K562 (cell line): ENCODE measurements at regions not wholly inside any gene's neighbourhood (a gene's known extent, or its start where the extent isn't known, plus 50 kb on each side); places are given as distances from the start of the nearest gene placed in this dataset.

ENCODE experiments used
- CEBPG ChIP-seq, 3 experiments: fragments of 200-800 bp in 1 of 3; sonication (Bioruptor generic) in 1 of 3; sonication (generic) in 1 of 3; formaldehyde crosslinking in 1 of 3; IDR thresholded peaks in 2 of 3; conservative IDR thresholded peaks in 1 of 3; 2 replicates each; pipeline versions ENCODE4 v1.6.1 to v1.8.0; 2016 to 2022; ENCODE audit warnings: missing compliant biosample characterization in 2 of 3, missing genetic modification characterization in 2 of 3, mild to moderate bottlenecking in 1 of 3, missing genetic modification reagents in 1 of 3
- CREB1 ChIP-seq, 2 experiments: sonication (generic) in 1 of 2; formaldehyde crosslinking in 1 of 2; IDR thresholded peaks; 2 replicates each; pipeline versions ENCODE4 v1.6.1 to v1.8.0; 2012 to 2022; ENCODE audit warnings: inconsistent platforms in 1 of 2, mild to moderate bottlenecking in 1 of 2, missing genetic modification reagents in 1 of 2, moderate library complexity in 1 of 2
- CREB3L1 ChIP-seq: fragments of 450-650 bp; IDR thresholded peaks from 2 replicates; pipeline ENCODE4 v1.6.1; 2014; ENCODE audit warnings: low read depth, mild to moderate bottlenecking, moderate library complexity, borderline replicate concordance
- CSDE1 ChIP-seq, 2 experiments: fragments of 450-650 bp; IDR thresholded peaks; 2 replicates each; pipeline ENCODE4 v1.6.1; 2016; ENCODE audit warnings: mild to moderate bottlenecking in 1 of 2
- ERF ChIP-seq: fragments of 450-650 bp; formaldehyde crosslinking; IDR thresholded peaks from 2 replicates; pipeline ENCODE4 v1.4.0; 2020; ENCODE audit warnings: mild to moderate bottlenecking, mixed read lengths
- ESRRB ChIP-seq: fragments of 250-450 bp; sonication (Bioruptor Pico); IDR thresholded peaks from 2 replicates; pipeline ENCODE4 v1.5.0; 2020; ENCODE audit warnings: mild to moderate bottlenecking, moderate library complexity, borderline replicate concordance
- FOSL1 ChIP-seq: fragments of 200-800 bp; sonication (Bioruptor generic); conservative IDR thresholded peaks from 2 replicates; pipeline ENCODE4 v1.6.1; 2016; ENCODE audit warnings: missing genetic modification characterization, missing compliant biosample characterization
- FOXK2 ChIP-seq, 2 experiments: fragments of 450-650 bp; IDR thresholded peaks in 1 of 2; conservative IDR thresholded peaks in 1 of 2; 2 replicates each; pipeline ENCODE4 v1.6.1; 2016; ENCODE audit warnings: low read depth in 2 of 2, mild to moderate bottlenecking in 1 of 2
- HOMEZ ChIP-seq: fragments of 250-450 bp; sonication (Bioruptor Pico); IDR thresholded peaks from 2 replicates; pipeline ENCODE4 v1.4.0; 2020; ENCODE audit warnings: mild to moderate bottlenecking, moderate library complexity
- POLR2AphosphoS2 ChIP-seq: IDR thresholded peaks from 2 replicates; pipeline ENCODE4 v1.6.1; 2012; ENCODE audit warnings: low read length, improper control_type of control experiment
- RAD21 ChIP-seq, 2 experiments: fragments of 250-450 bp in 1 of 2; fragments of 450-650 bp in 1 of 2; sonication (Bioruptor Pico) in 1 of 2; formaldehyde crosslinking in 1 of 2; IDR thresholded peaks in 1 of 2; conservative IDR thresholded peaks in 1 of 2; 2 replicates each; pipeline versions ENCODE4 v1.4.0 to v1.8.0; 2020 to 2022; ENCODE audit warnings: mild to moderate bottlenecking in 2 of 2, moderate library complexity in 1 of 2
- SIN3A ChIP-seq, 2 experiments: fragments of 150-350 bp in 1 of 2; IDR thresholded peaks; 2 replicates each; pipeline ENCODE4 v1.6.1; 2011 to 2016; ENCODE audit warnings: borderline replicate concordance in 2 of 2, low read depth in 2 of 2, low read length in 2 of 2, mild to moderate bottlenecking in 2 of 2, moderate library complexity in 2 of 2; ENCODE audit not compliant: control insufficient read depth in 1 of 2
- SMAD2 ChIP-seq: fragments of 150-350 bp; IDR thresholded peaks from 2 replicates; pipeline ENCODE4 v1.6.1; 2014; ENCODE audit warnings: low read depth, mild to moderate bottlenecking, low read length
- TCF7L2 ChIP-seq: fragments of 150-350 bp; IDR thresholded peaks from 2 replicates; pipeline ENCODE4 v1.6.1; 2016; ENCODE audit warnings: low read depth, mild to moderate bottlenecking, low read length, moderate library complexity
- TEAD2 ChIP-seq: fragments of 450-650 bp; IDR thresholded peaks from 2 replicates; pipeline ENCODE4 v1.6.1; 2016; ENCODE audit warnings: missing genetic modification characterization, control low read depth, missing compliant biosample characterization
- ZHX1 ChIP-seq: fragments of 150-350 bp; conservative IDR thresholded peaks from 2 replicates; pipeline ENCODE4 v1.6.1; 2014; ENCODE audit warnings: low read length
- ZNF175 ChIP-seq: fragments of 200-800 bp; sonication (Bioruptor generic); IDR thresholded peaks from 2 replicates; pipeline ENCODE4 v1.6.1; 2016; ENCODE audit warnings: low read depth, mild to moderate bottlenecking, missing genetic modification characterization, missing compliant biosample characterization
- ZNF41 ChIP-seq: fragments of 250-450 bp; sonication (Bioruptor Pico); conservative IDR thresholded peaks from 2 replicates; pipeline ENCODE4 v1.4.0; 2020; ENCODE audit warnings: mild to moderate bottlenecking
- ZNF431 ChIP-seq: sonication (generic); formaldehyde crosslinking; IDR thresholded peaks from 2 replicates; pipeline ENCODE4 v1.8.0; 2022; ENCODE audit warnings: mild to moderate bottlenecking, missing genetic modification reagents
- ZNF589 ChIP-seq: fragments of 200-800 bp; sonication (Bioruptor generic); IDR thresholded peaks from 2 replicates; pipeline ENCODE4 v1.6.1; 2016; ENCODE audit warnings: low read depth, missing genetic modification characterization, missing compliant biosample characterization
- ZNF696 ChIP-seq: fragments of 250-450 bp; sonication (Bioruptor Pico); conservative IDR thresholded peaks from 2 replicates; pipeline ENCODE4 v1.4.0; 2020; ENCODE audit warnings: mild to moderate bottlenecking, moderate library complexity

GRCh38 chr20:48139262-48140041 is 354.2 kb upstream of the SULF2 start (continued):
- TF ChIP-seq ZNF696 (CRISPR knock-in tag) (no peak), ERF (peak; percentile 99), ZNF431 (CRISPR knock-in tag) (no peak), RAD21 (CRISPR knock-in tag; conservative IDR thresholded peaks at IDR 0.05 in 1 of 2, IDR thresholded peaks at IDR 0.05 in 1 of 2) (peak in 1 of 2 experiments; percentile 49; a peak in 2 of 4 replicates), FOSL1 (tag) (peak; percentile 76), ZNF175 (CRISPR knock-in tag) (peak; percentile 100), ZHX1 (no peak), POLR2AphosphoS2 (no peak), TEAD2 (tag) (peak; percentile 91), ZNF589 (CRISPR knock-in tag) (peak; percentile 100), SIN3A (IDR thresholded peaks at IDR 0.05; ENCODE audit: borderline replicate concordance in 2 of 2, control insufficient read depth in 1 of 2, low read depth in 2 of 2, low read length in 2 of 2) (no peak), ZNF41 (peak; percentile 100), SMAD2 (no peak), FOXK2 (conservative IDR thresholded peaks at IDR 0.05 in 1 of 2, IDR thresholded peaks at IDR 0.05 in 1 of 2; ENCODE audit: low read depth in 2 of 2) (no peak), CREB3L1 (no peak), TCF7L2 (no peak), CREB1 (IDR thresholded peaks at IDR 0.05) (no peak), CREB1 (CRISPR knock-in tag; IDR thresholded peaks at IDR 0.05) (no peak; the same call in 1 of the 2 replicates), CEBPG (CRISPR knock-in tag; IDR thresholded peaks at IDR 0.05) (no peak), CEBPG (tag; conservative IDR thresholded peaks at IDR 0.05 in 1 of 2, IDR thresholded peaks at IDR 0.05 in 1 of 2) (peak in 1 of 2 experiments; percentile 73; a peak in 3 of 4 replicates), ESRRB (CRISPR knock-in tag) (peak; percentile 65; the same call in 1 of the 2 replicates), CSDE1 (IDR thresholded peaks at IDR 0.05) (no peak), HOMEZ (CRISPR knock-in tag) (peak; percentile 99)
